DMS114 treated with DMSO at 0.1 percent for 48 hours (cell line): ENCODE measurements at regions not wholly inside any gene's neighbourhood (a gene's known extent, or its start where the extent isn't known, plus 50 kb on each side); places are given as distances from the start of the nearest gene placed in this dataset.

Experiments used
- DNase-seq: peaks from one replicate; lab custom pipeline; 2025; ENCODE audit not compliant: unreplicated experiment; lab: John Stamatoyannopoulos, UW

DNA sequence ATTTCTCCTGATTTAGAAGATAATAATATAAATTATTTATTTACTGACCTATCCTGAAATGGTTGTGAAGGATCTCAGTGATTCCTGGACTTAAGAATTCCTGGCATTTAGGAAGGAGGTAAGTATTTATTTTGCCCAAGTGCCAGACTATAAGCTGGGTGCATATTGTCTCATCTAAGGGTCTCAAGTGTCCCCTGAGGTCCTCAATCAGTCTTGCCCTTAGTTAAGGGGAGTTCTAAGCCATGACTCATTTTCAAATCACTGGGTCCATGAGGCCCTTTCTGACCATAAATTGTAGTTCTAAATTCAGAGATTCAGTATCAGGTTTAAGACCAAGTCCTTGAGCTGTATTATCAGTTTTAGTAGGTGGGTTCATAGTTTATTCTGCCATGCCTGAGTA lies 251.6 kb upstream of the MEOX2 start:
- no peak for DNase-seq

DNA sequence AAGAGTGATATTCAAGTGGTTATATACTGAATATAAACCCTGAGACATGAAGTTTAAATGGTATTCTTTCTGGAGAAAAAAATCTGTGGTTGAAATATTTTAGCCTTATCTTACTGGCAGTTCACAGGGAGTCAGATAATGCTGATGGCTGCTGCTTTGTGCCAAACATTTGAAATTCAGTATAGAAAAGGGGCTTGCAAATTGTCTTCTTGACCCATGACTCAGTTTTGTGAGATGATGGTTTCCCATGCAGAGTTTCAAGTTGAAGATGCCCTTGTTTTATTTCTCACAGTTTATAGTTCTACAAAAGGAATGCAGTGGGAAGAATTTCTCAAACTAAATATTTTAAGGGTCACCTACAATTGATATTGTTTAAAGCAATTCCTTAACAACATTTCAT lies 251.1 kb upstream of the MEOX2 start:
- DNase-seq, result no peak

DNA sequence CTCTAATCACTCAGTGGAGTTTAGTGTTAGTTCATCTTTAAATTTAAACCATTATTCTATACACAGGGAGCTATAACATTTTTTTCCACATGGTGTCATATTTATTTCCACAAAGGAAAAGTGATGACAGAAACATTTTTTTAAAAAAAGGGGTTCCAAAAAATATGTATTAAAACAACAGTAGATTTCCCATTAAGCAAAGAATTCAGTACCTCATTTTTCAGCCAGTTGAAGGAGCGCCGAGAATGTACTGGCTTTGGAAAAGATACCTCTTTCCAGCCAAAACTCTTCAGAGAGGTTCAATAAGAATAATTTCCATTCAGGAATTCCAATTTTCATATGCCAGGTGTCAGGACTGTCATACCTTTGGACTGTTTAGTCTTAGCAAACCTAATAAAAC lies 250.5 kb upstream of the MEOX2 start:
- DNase-seq, result no peak

DNA sequence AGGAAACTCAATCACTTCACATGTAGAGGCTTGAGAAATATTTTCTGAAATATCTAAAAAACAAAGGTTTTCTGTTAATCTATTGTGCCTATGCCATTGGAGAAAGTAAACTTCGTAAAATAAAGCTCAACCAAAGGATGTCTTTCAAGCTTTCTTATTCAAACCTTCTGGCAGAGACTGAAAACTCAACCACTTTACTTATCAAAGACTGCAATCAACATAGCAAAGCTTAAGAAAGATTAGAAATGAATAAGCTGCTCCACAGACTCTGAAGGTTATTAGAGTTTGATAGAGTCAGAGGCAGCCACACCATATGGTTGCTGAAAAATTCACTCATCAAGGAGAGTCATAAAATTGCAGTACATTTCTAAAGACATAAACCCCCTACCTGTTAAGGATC lies 245.8 kb upstream of the MEOX2 start:
- no peak for DNase-seq

DNA sequence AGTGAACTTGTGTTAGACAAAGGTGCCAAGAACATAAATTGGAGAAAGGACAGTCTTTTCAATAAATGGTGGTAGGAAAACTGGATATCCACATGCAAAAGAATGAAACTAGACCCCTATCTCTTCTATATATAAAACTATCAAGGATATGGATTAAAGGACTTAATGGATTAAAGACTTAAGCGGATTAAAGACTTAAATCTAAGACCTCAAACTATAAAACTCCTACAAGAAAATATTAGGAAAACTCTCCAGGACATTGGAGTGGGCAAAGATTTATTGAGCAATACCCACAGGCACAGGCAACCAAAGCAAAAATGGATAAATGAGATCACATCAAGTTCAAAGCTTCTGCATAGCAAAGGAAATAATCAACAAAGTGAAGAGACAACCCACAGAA lies 242.9 kb upstream of the MEOX2 start:
- no peak for DNase-seq

DNA sequence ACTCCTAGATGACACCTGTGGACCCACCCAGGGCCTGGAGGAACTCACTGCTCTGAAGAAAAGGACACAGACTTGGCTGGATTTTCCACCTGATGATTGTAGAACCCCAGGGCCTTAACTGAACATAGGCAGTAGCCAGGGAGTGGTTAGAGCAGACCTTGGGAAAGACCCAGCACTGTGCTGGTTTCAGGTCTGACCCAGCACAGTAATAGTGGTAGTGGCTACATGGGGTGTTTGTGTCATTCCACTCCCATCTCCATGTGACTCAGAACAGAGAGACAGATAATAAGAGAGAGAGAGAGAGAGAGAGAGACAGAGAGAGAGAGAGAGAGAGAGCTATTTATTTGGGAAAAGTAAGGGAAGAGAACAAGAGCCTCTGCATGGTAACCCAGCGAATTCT lies 239.1 kb upstream of the MEOX2 start:
- no peak for DNase-seq

DNA sequence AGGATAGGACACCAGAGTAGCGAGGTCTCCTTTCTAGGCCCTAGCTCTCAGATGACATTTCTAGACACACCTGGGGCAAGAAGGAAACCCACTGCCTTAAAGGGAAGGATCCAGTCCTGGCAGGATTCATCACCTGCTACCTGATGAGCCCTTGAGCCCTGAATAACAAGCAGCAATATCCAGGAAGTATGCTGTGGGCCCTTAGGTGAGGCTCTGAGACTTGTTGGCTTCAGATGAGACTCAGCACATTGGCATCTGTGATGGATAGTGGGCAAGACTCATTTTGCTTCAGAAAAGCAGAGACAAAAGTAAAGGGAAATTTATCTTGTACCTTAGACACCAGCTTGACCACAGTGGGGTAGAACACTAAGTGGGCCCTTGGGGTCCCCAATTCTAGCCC lies 238.4 kb upstream of the MEOX2 start:
- DNase-seq, result no peak

DNA sequence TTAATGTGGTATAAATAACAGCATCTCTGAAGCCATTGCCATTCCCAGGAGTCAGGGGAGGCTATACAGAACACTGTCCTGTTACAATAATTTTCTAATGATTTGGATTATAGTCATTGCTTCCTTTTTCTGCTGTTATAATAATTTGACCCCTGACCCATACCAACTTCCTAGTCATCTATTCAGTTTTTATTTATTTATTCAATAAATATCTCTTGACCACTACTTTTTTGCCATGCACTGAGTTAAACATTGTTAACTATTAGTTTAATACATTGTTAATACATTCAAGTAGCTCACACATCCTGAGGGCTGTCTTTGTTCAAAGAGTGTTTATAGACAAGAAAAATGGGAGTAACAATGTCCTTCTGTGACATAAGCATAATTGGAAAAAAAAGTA lies 235.5 kb upstream of the MEOX2 start:
- no peak for DNase-seq

DNA sequence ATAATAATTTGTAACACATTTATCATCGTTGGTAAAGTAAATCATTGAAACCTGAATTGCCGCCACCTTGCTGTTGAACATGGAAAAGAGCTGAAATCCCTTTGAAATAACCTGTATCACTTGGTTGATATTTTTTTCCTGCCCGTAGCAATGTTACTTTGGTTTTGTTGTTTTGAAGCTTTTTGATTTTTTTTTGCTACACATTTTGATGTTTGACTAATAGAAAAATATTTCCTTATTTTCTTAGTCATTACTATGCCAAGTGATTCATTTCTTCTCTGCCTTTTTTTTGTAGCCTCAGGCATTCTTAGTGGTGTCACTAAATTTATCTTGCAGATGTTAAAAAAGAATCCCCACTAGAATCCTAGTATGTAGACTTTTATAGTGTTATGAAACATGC lies 235.1 kb upstream of the MEOX2 start:
- DNase-seq, result no peak

DNA sequence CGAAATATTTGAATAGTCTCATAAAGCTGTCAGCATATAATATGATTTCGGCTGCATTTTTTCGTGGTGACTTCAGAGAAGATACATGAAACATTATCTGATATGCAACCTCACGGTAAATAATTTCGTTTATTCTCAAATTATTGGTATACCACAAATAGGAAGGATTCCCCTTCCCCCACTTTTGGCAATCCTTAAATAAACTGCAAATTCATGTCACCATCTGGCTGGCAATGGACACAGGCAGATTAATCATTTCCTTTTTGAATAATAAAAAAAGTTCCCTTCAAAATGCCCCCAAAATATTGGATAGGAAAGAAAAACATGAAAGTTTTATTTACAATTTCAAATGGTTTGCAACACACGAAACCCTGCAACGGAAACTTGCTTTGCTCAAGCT lies 234.5 kb upstream of the MEOX2 start:
- DNase-seq, result no peak

DNA sequence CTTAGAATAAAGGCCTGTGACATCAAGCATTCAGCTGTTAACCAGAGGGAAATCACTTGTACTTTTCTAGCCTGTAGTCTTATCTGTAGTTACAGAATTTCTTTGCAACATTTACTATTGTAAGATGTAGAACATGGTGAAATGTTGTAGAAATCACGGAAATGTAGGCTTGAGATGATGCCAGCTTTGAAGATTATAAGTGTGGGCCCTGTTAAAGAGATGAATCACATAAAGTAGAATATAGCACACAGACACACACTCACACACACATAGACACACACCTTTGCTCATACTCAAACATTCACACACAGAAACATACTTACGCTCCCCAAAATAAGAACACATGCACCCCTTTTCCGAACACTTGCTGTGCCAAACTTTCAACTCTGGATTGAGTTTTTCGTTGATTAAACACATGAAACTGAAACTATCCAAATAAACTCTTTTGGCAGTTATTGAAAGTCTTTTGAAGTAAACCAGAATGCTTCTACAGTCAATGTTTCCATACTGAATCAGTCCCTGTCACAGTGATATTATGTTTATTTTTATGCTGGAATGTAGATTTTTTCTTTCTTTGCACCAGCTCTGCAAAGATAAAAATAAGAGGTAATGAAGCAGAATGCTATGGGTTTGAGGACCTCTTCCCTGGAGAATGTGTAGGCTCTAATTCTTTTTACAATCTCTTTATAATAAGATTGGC lies 230.3 kb upstream of the MEOX2 start:
- no peak for DNase-seq

DNA sequence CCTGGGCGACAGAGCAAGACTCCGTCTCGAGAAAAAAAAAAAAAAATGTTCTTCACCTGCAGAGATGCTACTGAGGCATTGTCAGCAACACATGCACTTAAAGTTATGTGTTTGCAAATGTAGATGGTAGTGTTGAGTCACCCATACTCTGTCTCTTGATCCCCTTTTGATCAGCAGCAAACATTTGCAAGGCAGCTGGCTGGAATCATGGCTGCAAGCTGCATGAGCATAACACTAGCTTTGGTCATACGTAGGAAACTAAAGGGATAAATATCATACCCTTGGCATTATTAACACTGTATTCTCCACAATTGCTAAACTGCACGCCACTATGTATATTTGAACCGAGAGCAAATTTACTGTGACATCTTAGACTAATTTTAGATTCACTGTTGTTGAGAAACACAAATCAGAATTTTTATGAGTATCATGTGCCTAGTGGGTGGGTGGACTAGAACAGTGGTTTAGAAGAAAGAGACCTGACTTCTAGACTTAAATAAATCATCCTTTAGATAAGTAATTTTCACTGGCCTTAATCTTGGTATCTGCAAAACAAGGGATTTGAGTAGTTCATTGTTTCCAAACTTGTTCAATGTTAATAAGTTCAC lies 229.3 kb upstream of the MEOX2 start:
- no peak for DNase-seq

DNA sequence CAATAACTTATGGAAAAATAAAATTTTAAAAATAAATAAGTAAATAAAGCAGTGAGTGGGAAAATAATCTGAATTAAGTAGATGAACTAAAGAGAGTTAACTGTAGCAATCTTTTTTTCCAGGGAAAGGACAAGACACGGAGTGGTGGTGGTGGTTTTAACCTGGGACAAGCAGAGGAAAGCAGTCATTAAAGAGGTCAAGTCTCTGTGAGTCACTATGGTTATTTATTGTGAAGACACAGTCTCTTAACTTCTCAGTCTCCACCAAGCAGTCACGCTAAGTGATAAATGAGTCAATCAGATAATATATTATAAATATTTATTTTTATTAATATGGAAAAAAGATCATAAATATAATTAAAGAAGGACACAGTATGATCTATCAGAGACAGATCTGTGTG lies 228.1 kb upstream of the MEOX2 start:
- no peak for DNase-seq

DNA sequence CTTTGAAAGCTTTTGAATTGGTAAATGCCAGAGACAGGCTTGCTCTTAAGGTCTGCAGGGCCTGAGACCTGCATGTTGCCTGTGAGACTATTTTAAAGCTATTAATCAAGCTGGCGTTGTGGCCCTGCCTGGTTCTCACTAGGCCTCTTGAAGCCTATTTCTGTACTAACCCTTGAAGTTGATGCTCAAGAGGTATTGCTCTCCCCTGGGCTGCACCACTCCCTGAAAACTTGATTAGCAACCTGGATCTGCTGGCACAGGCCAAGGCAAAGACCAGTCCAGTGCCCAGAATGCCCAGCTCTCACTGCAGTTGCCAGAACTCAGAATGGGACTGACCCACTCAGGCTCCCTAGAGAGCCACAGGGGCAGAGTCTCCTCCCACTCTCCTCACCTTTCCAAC lies 220.0 kb upstream of the MEOX2 start:
- no peak for DNase-seq

DNA sequence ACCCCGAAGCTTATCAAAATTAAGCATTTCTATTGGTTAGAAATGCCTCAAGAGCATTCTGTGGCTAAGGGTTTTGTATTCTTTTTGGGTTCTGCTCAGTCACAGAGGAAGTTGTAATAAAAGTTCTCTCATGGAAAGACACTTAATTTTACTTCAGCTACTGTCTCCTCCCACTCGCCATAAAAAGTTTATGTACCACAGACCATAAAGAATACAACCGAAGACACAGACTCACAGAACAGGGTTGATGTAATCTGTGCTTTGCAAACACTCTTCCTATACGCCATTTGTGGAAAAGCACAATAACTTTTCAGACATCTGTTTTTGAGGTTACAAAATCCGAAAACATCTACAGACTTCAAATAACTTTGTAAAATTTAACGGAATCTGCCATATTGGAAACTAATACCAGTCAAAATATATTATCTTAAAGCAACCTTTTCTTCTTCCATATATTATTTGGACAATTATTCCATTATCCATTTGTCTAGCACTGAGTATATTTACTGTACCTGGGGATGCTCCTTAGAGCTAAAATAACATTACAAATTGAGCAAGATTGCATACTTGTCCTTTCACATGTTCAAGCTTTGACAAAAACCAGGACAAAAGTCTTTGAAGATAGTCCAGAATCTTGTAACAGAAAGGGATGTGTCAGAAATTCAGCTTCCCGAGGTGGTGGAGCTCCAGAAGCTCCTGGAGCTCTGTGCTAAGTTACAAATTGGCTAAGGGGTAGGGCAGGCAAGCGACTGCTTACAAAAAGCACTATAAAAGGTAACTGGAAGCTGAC lies 219.0 kb upstream of the MEOX2 start:
- DNase-seq, result no peak

DNA sequence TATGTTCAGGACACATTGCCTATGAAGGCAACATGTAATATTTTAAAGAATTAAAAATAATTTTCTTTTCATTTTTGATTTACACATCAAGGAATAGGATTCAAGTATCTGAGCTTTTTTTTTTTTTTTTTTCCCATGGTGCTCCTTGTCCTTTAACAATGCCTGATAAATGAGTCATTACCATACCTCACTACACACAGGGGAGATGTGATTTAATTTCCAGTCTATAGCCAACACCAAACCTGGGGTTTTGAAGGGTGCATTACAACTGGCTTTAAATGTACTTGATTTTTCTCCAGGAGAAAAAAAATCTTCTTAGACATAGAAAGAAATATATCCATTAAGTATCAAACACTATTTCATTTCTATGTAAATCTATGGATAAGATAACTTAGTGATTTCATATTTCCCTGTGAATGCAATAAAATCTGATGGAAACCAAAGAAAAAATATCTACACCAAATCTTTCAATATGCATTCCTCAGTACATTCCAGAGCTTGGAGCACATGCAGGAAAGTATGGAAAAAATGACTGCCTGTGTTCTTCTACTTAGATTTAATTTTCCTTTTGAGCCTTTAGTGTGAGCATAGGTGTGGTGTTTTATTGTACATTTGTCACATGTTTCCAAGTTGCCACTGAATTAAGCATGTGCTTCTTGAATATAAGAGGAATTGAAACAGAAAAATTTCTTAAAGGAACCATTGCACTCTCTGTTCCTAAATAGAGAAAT lies 204.8 kb upstream of the MEOX2 start:
- no peak for DNase-seq

DNA sequence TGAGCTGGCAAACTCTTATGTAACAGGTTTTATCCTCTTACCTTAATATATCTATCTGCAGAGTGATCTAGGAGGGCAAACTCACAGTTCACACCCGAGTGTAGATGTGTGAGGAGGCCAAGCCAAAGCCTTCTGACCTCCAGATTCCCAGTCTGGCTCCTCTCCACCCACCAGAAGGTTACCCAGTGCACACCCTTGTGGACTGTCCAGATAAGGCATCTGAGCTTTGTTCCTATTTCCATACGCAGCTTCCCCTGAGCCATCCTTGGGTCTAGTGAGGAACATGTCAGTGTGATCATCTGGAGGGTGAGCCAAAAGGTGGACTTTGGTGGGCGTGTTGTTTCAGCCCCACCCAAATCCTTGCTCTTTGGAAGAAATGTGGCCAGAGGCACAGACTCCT lies 203.0 kb upstream of the MEOX2 start:
- no peak for DNase-seq

DNA sequence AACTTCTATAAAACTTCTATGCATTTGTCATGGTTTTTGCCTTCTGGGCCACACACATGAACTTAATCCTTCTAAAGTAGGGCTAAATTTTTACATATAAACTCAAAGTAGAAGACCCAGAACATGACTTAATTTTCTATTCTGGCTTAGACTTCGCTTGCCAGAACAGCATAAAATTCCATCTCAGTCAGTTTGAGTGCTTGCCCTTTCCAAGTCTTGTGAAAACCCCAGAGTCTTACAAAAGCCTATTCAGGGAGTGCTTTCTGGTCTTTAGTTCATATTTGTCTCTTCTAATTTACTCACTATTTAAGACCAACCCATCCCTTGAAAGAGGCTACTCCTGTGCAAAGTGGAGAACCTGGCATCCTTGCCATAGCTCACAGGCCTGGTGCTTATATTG lies 201.6 kb upstream of the MEOX2 start:
- no peak for DNase-seq

DNA sequence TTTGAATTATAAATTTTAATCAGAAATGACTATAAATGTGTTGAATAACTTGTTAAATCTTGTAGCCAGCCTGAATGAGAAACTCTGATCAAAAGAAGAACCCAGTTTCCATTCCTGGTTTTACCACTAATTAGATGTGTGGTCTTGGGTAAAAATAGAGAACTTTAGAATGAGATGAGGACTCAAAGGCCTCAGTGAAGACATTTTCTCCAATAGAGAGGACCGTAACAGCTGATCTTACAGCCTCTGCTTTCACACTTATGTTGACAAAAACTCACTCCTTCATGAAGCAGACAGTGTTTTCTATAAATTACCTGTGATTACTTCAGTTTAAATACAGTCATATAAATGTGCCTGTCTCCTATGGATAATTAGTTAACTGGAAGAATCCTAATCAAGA lies 200.1 kb upstream of the MEOX2 start:
- no peak for DNase-seq

DNA sequence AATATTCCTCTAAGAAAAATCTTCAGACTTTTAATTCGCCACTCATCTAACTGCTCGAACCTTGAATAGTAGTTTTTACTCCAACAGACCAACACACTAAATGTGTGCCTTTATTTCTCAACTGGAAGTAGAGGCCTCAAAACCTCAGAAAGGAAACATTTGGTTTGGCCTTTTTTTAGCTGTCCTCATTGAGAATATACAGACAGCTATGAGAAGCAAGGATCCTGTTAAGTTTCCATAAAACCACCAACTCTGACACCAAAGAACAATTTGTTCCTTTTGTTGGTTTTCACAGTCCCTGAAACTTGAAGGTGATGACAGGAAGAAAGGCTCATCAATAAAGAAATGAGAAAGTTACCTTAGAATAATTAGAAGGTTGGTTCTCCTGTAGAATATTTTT lies 199.2 kb upstream of the MEOX2 start:
- no peak for DNase-seq

DNA sequence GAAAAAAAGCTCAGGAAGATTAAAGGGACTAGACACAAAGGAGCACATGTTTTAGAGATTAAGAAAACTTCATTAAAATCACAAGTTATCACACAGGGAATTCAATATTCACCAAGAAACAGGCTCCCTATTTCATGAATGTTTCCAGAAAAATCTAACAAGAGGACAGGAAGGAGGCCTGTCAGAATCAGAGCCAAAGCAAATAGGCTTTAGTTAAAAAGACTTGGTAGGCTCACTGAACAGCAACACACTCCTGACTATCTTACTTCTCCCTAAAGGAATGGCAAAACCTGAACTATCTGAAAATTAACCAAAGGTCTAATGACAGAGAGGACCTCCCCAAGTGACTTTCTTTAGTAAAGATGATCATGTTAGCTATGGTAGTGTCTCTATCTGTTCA lies 188.3 kb upstream of the MEOX2 start:
- no peak for DNase-seq

DNA sequence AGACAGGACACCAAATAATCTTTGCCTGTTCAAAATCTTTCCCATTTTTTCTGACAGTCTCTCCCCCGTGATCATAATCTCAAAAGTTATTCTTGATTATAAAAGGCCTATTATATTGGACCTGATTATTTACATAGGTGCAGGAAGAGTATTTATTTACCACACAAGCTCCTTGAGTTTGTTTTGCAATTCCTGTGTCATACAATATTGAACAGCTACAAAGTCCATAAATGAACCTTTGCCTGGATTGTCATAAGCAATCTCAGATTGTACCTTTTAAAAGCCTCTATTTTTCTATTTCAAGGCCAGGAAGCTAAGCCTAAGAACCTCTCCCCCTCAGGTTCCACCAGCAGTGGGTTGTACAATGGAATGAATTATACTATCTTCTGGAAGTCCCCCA lies 183.9 kb upstream of the MEOX2 start:
- DNase-seq, result no peak
